ENCODE measurements at regions not wholly inside any gene's neighbourhood (a gene's known extent, or its start where the extent isn't known, plus 50 kb on each side); places are given as distances from the start of the nearest gene placed in this dataset.

GRCh38 chr6:66051812-66052211 lies 344.8 kb upstream of the EYS start:
- TF ChIP-seq USF2 (IDR thresholded peaks at IDR 0.05; ENCODE audit: borderline replicate concordance, low read depth, low read length) (no peak), REST (IDR thresholded peaks at IDR 0.05; ENCODE audit: low read depth, low read length) (no peak), SMC3 (IDR thresholded peaks at IDR 0.05; ENCODE audit: borderline replicate concordance, low read length) (no peak), ZNF274 (IDR thresholded peaks at IDR 0.05; ENCODE audit: insufficient read depth, insufficient read length) (no peak), CTCF (IDR thresholded peaks at IDR 0.05 in 2 of 3, conservative IDR thresholded peaks at IDR 0.05 in 1 of 3; ENCODE audit: control insufficient read depth in 2 of 3, extremely low read depth in 1 of 3, insufficient read depth in 1 of 3, low read depth in 3 of 3, low read length in 3 of 3) (no peak), ATF7 (IDR thresholded peaks at IDR 0.05; ENCODE audit: low read depth) (no peak), ETV6 (conservative IDR thresholded peaks at IDR 0.05 in 1 of 2, IDR thresholded peaks at IDR 0.05 in 1 of 2; ENCODE audit: borderline replicate concordance in 1 of 2, low read depth in 1 of 2) (no peak), MXI1 (IDR thresholded peaks at IDR 0.05; ENCODE audit: low read depth, low read length) (no peak)
